Endothelial cell of umbilical vein (primary cell): ENCODE measurements at regions not wholly inside any gene's neighbourhood (a gene's known extent, or its start where the extent isn't known, plus 50 kb on each side); places are given as distances from the start of the nearest gene placed in this dataset.
"Not testable (repeated sequence)": the region's sequence is repeated elsewhere in the genome, so short reads cannot be mapped to it uniquely, and the experiment has no call there.

Source experiments
- BruUV-seq: library from RNA; stranded (reverse); fragments of 400-500 nt; replicated peaks from 2 replicates; lab custom pipeline; 2021; lab: Mats Ljungman, UMichigan
- CTCF ChIA-PET: fragments of 300-600, 350-600 bp; sonication (Branson Sonifier 250); formaldehyde crosslinking; loops from one replicate; lab custom pipeline; 2021; ENCODE audit warnings: antibody characterized with exemption, inconsistent platforms; lab: Charles Lee
- POLR2A ChIA-PET: fragments of 300-600, 350-600 bp; sonication (Branson Sonifier 250); formaldehyde crosslinking; loops from one replicate; lab custom pipeline; 2021; ENCODE audit warnings: antibody characterized with exemption, inconsistent platforms; lab: Charles Lee
- DNase-seq: peaks from one replicate; pipeline ENCODE4 v3.0.0-alpha.2; 2011; ENCODE audit warnings: low read depth, low spot score
- FAIRE-seq: peaks from 2 replicates; lab custom pipeline; 2011; peaks lifted over from hg19 to GRCh38; lab: Jason Lieb, UNC
- H2AFZ ChIP-seq: 2 replicates; pipeline ENCODE4 v1.6.0; 2012; ENCODE audit warnings: low read depth, low read length, control low read depth, inconsistent platforms
- H3K27ac ChIP-seq: 2 replicates; pipeline ENCODE4 v1.5.1; 2011; ENCODE audit warnings: low read depth, mild to moderate bottlenecking, control low read depth, low read length, moderate library complexity; ENCODE audit not compliant: insufficient read depth
- H3K27me3 ChIP-seq, 2 experiments: 2 replicates each; pipeline versions ENCODE4 v1.6.0 to v1.6.1; 2011; ENCODE audit warnings: low read length in 2 of 2, mixed read lengths in 1 of 2; ENCODE audit not compliant: control insufficient read depth in 2 of 2, insufficient read depth in 2 of 2
- H3K36me3 ChIP-seq, 2 experiments: 2 replicates in 1 of 2; 3 replicates in 1 of 2; pipeline ENCODE4 v1.5.1; 2011; ENCODE audit warnings: low read length in 2 of 2, mild to moderate bottlenecking in 1 of 2, moderate library complexity in 1 of 2; ENCODE audit not compliant: control insufficient read depth in 2 of 2, insufficient read depth in 2 of 2; ENCODE audit errors: extremely low read depth in 1 of 2
- H3K4me1 ChIP-seq: 3 replicates; pipeline ENCODE4 v1.5.1; 2011; ENCODE audit warnings: mild to moderate bottlenecking, low read length; ENCODE audit not compliant: control insufficient read depth, insufficient read depth; ENCODE audit errors: extremely low read depth
- H3K4me2 ChIP-seq: 2 replicates; pipeline ENCODE4 v1.6.1; 2011; ENCODE audit warnings: low read length, control low read depth, mixed read lengths; ENCODE audit not compliant: insufficient read depth
- H3K4me3 ChIP-seq, 3 experiments: fragments of 200-600 bp in 1 of 3; sonication (generic), shearing (Covaris generic) in 1 of 3; replicated peaks in 1 of 3; 2 replicates each; pipeline ENCODE4 v1.5.1; 2011 to 2016; ENCODE audit warnings: control low read depth in 3 of 3, low read length in 3 of 3, mild to moderate bottlenecking in 2 of 3, inconsistent platforms in 1 of 3, low read depth in 1 of 3, moderate library complexity in 1 of 3; ENCODE audit not compliant: insufficient read depth in 1 of 3
- H3K79me2 ChIP-seq: 2 replicates; pipeline ENCODE4 v1.6.0; 2012; ENCODE audit warnings: low read length, inconsistent platforms; ENCODE audit not compliant: control insufficient read depth, insufficient read depth
- H3K9ac ChIP-seq: replicated peaks from 2 replicates; pipeline ENCODE3; 2011; ENCODE audit warnings: low read length, control low read depth; ENCODE audit not compliant: insufficient read depth; ENCODE audit errors: extremely low read depth
- H3K9me1 ChIP-seq: replicated peaks from 3 replicates; pipeline ENCODE4 v1.6.0; 2011; ENCODE audit warnings: mild to moderate bottlenecking, low read length; ENCODE audit not compliant: control insufficient read depth, insufficient read depth; ENCODE audit errors: extremely low read depth
- H3K9me3 ChIP-seq: replicated peaks from 2 replicates; pipeline ENCODE4 v1.5.1; 2012; ENCODE audit warnings: low read length, inconsistent platforms; ENCODE audit not compliant: control insufficient read depth, insufficient read depth
- H4K20me1 ChIP-seq: replicated peaks from 2 replicates; pipeline ENCODE3; 2011; ENCODE audit warnings: mild to moderate bottlenecking, low read length; ENCODE audit not compliant: control insufficient read depth, insufficient read depth; ENCODE audit errors: extremely low read depth
- CTCF ChIP-seq, 2 donors: IDR thresholded peaks; 1 replicate in 1 of 2; 2 replicates in 1 of 2; pipeline ENCODE4 v1.5.1; 2011; ENCODE audit warnings: low read length in 2 of 2, mild to moderate bottlenecking in 2 of 2, moderate library complexity in 2 of 2, control low read depth in 1 of 2, inconsistent platforms in 1 of 2, low read depth in 1 of 2; ENCODE audit not compliant: insufficient read depth in 1 of 2; ENCODE audit errors: extremely low read depth in 1 of 2
- EZH2 ChIP-seq: IDR thresholded peaks from 2 replicates; pipeline ENCODE4 v1.6.1; 2012; ENCODE audit warnings: borderline replicate concordance, low read depth, mild to moderate bottlenecking, moderate library complexity, low read length, inconsistent platforms; ENCODE audit not compliant: severe bottlenecking
- FOS ChIP-seq: IDR thresholded peaks from 2 replicates; pipeline ENCODE4 v1.6.1; 2011; ENCODE audit warnings: mild to moderate bottlenecking, low read length, moderate library complexity, borderline replicate concordance; ENCODE audit not compliant: insufficient read depth
- GATA2 ChIP-seq: IDR thresholded peaks from 2 replicates; pipeline ENCODE4 v1.7.0; 2011; ENCODE audit warnings: low read depth, mild to moderate bottlenecking, moderate library complexity, mixed read lengths, low read length; ENCODE audit not compliant: insufficient read length, insufficient read depth
- MAX ChIP-seq: IDR thresholded peaks from 2 replicates; pipeline ENCODE4 v1.6.1; 2011; ENCODE audit not compliant: insufficient read depth, insufficient read length
- MYC ChIP-seq: IDR thresholded peaks from one replicate; pipeline ENCODE4 v1.6.1; 2011; ENCODE audit warnings: mild to moderate bottlenecking, low read depth, low read length
- POLR2A ChIP-seq: IDR thresholded peaks from 2 replicates; pipeline ENCODE4 v1.6.1; 2012; ENCODE audit warnings: low read depth, mild to moderate bottlenecking, control low read depth, low read length
- dilution Hi-C: fragments of 300-500 bp; cut with MboI; formaldehyde crosslinking; loops from one replicate; pipeline ENCODE4 v1.15.0; 2019; ENCODE audit warnings: low sequenced_read_pairs; ENCODE audit not compliant: extremely low pct_ligation_motif_present
- intact Hi-C: fragments of 100-400 bp; cut with micrococcal nuclease; formaldehyde crosslinking; loops from one replicate; pipeline ENCODE4 v1.10.0; 2022

DNA sequence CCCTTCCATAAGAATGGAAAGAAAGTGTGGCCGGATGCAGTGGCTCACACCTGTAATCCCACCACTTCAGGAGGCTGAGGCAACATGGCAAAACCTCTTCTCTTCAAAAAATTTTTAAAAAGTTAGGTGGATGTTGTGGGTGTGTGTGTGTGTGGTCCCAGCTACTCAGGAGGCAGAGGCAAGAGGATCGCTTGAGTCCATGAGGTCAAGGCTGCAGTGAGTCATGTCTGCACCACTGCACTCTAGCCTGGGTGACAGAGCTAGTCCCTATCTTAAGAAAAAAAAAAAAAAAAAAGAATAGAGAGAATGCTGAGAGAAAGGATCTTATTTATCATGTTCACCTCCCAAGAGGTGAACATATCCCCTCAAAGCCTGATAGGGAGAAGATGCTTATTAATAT lies 492.1 kb upstream of the SMIM31 start:
- FAIRE-seq, result no peak
- no peak overlapping the region for H3K4me3 ChIP-seq
- H3K4me1 ChIP-seq, result no peaks in the 10 kb centered on the region
- no peak overlapping the region for H2AFZ ChIP-seq
- no peak overlapping the region for H3K9ac ChIP-seq
- POLR2A ChIA-PET, result no interaction called here
- intact Hi-C loops (no loop called here), dilution Hi-C loops (no loop called here)
- H3K9me3 ChIP-seq, result no peaks in the 10 kb centered on the region
- no TSS peak for BruUV-seq
- H3K9me1 ChIP-seq, result no peaks in the 10 kb centered on the region
- no peaks in the 10 kb centered on the region for H3K27me3 ChIP-seq
- H3K79me2 ChIP-seq, result no peaks in the 10 kb centered on the region
- CTCF ChIA-PET, result interaction anchor here (1.1 kb wide), 1 partner anchor 9 kb away, joined by 3 read pairs; no protein-coding TSS in a partner anchor
- TF ChIP-seq FOS (no peak), MYC (no peak), GATA2 (no peak), EZH2 (no peak), MAX (no peak), CTCF (IDR thresholded peaks at IDR 0.05; ENCODE audit: extremely low read depth in 1 of 2, insufficient read depth in 1 of 2, low read depth in 1 of 2, low read length in 2 of 2) (no peak), POLR2A (no peak)
- H3K36me3 ChIP-seq, result no peaks in the 10 kb centered on the region
- no peak overlapping the region for H3K4me2 ChIP-seq
- no peaks in the 10 kb centered on the region for H4K20me1 ChIP-seq
- no peak overlapping the region for H3K27ac ChIP-seq
- no peak for DNase-seq

GRCh38 chr4:164262508-164262907 lies 491.4 kb upstream of the SMIM31 start:
- CTCF ChIA-PET, H3K4me1 ChIP-seq, BruUV-seq, H3K9ac ChIP-seq, DNase-seq, H3K4me3 ChIP-seq, H3K9me3 ChIP-seq, H3K36me3 ChIP-seq, H3K4me2 ChIP-seq, H3K9me1 ChIP-seq, H3K79me2 ChIP-seq, H3K27ac ChIP-seq, FAIRE-seq, POLR2A ChIA-PET, H3K27me3 ChIP-seq, intact Hi-C loops, H4K20me1 ChIP-seq, dilution Hi-C loops, H2AFZ ChIP-seq: not testable (repeated sequence)

DNA sequence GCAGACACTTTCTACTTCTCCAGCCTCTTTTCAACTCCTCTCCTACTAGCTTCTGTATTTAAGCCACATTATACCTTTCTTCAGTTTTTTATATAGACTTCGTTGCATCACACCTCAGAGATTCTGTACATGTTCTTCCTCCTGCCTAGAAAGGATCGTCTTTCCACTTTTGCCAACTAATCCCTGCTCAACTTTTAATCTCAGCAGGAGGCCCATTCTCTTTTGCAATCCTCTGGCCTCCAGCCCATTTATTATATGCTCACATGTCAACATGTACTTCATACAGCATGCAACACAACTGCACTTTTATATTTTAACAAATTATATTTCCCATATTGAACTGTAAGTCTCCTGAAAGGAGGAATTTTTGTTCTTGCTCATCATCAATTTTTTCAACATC lies 476.5 kb upstream of the SMIM31 start:
- H3K79me2 ChIP-seq, H3K36me3 ChIP-seq, H3K27ac ChIP-seq, intact Hi-C loops, H2AFZ ChIP-seq, H4K20me1 ChIP-seq, POLR2A ChIA-PET, H3K9me3 ChIP-seq, dilution Hi-C loops, H3K4me2 ChIP-seq, H3K27me3 ChIP-seq, CTCF ChIA-PET, FAIRE-seq, H3K4me1 ChIP-seq, H3K9me1 ChIP-seq, H3K4me3 ChIP-seq, DNase-seq, BruUV-seq, H3K9ac ChIP-seq: not testable (repeated sequence)
